HEK293T (cell line): ENCODE measurements at regions not wholly inside any gene's neighbourhood (a gene's known extent, or its start where the extent isn't known, plus 50 kb on each side); places are given as distances from the start of the nearest gene placed in this dataset.

ENCODE experiments used
- ARNT ChIP-seq: fragments of 450-650 bp; IDR thresholded peaks from 2 replicates; pipeline ENCODE4 v1.6.1; 2017; ENCODE audit warnings: mild to moderate bottlenecking
- BHLHE40 ChIP-seq: fragments of 450-650 bp; IDR thresholded peaks from 2 replicates; pipeline ENCODE4 v1.6.1; 2016; ENCODE audit warnings: mild to moderate bottlenecking, moderate library complexity, borderline replicate concordance
- CTBP1 ChIP-seq: fragments of 450-650 bp; IDR thresholded peaks from 2 replicates; pipeline ENCODE4 v1.6.1; 2016; ENCODE audit warnings: borderline replicate concordance
- FOXA1 ChIP-seq: fragments of 450-650 bp; IDR thresholded peaks from 2 replicates; pipeline ENCODE4 v1.6.1; 2016; ENCODE audit warnings: mild to moderate bottlenecking
- FOXK2 ChIP-seq: fragments of 450-650 bp; IDR thresholded peaks from 2 replicates; pipeline ENCODE4 v1.6.1; 2016; ENCODE audit warnings: mild to moderate bottlenecking
- FOXM1 ChIP-seq: fragments of 450-650 bp; IDR thresholded peaks from 2 replicates; pipeline ENCODE4 v1.6.1; 2017; ENCODE audit warnings: mild to moderate bottlenecking, borderline replicate concordance
- HDGF ChIP-seq: fragments of 450-650 bp; IDR thresholded peaks from 2 replicates; pipeline ENCODE4 v1.6.1; 2017; ENCODE audit warnings: antibody characterized with exemption, borderline replicate concordance
- L3MBTL2 ChIP-seq: fragments of 450-650 bp; conservative IDR thresholded peaks from 2 replicates; pipeline ENCODE4 v1.6.1; 2016; ENCODE audit warnings: mild to moderate bottlenecking
- PKNOX1 ChIP-seq: fragments of 450-650 bp; IDR thresholded peaks from 2 replicates; pipeline ENCODE4 v1.6.1; 2016
- SP1 ChIP-seq: fragments of 450-650 bp; IDR thresholded peaks from 2 replicates; pipeline ENCODE4 v1.6.1; 2017
- SUZ12 ChIP-seq: fragments of 450-650 bp; IDR thresholded peaks from 2 replicates; pipeline ENCODE4 v1.6.1; 2016; ENCODE audit warnings: mild to moderate bottlenecking
- ZNF384 ChIP-seq: fragments of 450-650 bp; IDR thresholded peaks from 2 replicates; pipeline ENCODE4 v1.6.1; 2016

DNA sequence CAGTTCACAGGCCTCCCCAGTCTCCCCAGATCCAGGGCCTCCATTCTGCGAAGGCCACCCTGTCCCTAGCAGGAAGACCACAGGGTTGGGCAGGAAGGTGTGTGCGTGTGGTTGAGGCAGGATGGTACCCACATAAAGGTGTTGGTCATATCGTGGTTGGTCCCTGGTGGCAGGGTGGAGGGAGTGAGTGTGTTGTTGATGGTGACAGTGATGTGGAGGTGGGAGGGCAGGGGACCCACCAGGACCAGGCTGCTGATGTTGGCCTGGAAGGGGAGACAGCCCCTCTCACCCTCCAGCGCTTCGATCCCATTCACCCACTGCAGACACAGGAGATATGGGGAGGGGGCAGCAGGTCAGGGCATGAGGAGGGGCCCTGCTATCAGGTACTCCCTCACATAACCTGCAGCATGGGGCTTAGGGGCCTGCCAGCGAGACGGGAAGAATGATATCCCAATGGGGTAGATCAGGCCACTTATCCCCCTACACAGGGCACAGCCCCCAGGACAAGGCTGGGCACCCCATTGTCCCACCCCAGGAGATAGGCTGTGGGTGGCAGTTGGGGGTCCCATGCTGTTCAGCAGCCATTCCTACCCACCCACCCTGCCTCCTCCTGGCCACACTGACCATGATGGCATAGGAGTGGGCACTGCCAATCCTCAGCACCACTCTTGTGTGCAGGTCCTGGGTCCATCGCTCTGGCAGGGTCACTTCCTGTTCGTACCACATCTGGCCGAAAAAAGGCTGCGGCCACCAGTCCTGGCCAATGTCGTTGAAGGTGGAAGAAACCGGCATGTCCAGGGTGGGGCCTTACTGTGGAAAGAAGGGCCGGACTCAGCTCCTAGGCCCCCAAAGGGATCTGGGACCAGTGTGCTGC, 69.0 kb upstream of the ZNF479 start:
- TF ChIP-seq BHLHE40 (no peak), CTBP1 (no peak), SUZ12 (no peak), HDGF (no peak), FOXA1 (no peak), ZNF384 (no peak), L3MBTL2 (no peak), PKNOX1 (no peak), FOXM1 (no peak), ARNT (no peak), SP1 (no peak), FOXK2 (no peak)
